GM23248 (cell line): ENCODE measurements at regions not wholly inside any gene's neighbourhood (a gene's known extent, or its start where the extent isn't known, plus 50 kb on each side); places are given as distances from the start of the nearest gene placed in this dataset.

Experiments
- EZH2 ChIP-seq: fragments of 200-600 bp; sonication (generic); IDR thresholded peaks from 2 replicates; pipeline ENCODE4 v1.6.1; 2018; ENCODE audit warnings: antibody characterized with exemption, mild to moderate bottlenecking; ENCODE audit not compliant: insufficient read depth, poor library complexity, severe bottlenecking
- EZH2phosphoT487 ChIP-seq: fragments of 200-600 bp; sonication (generic); IDR thresholded peaks from 2 replicates; pipeline ENCODE4 v1.6.1; 2018; ENCODE audit warnings: antibody characterized with exemption, moderate library complexity, mild to moderate bottlenecking, low read depth; ENCODE audit not compliant: insufficient read depth

DNA sequence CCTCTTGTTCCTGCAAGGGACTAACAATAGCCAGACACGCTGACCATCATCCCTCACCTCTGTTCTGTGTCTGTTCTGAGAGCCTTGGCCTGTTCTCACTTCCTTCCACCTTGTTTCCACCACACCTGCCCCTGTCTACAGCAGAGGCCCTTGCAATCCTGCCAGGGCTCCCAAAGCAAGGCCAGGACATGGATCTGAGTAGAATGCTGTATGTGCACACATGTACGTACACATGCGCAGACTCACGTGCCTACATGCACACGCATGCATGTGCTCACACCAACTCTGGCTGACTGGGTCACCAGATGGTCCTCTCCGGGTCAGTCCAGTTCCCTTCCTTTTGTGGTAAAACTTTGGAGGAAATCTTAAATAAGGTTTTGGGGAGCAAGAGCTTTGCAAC lies 133.0 kb upstream of the C14orf180 start:
- TF ChIP-seq EZH2, result no peak
- TF ChIP-seq EZH2phosphoT487, result no peak
